ENCODE measurements at regions not wholly inside any gene's neighbourhood (a gene's known extent, or its start where the extent isn't known, plus 50 kb on each side); places are given as distances from the start of the nearest gene placed in this dataset.
"Not testable (repeated sequence)": the region's sequence is repeated elsewhere in the genome, so short reads cannot be mapped to it uniquely, and the experiment has no call there.

GRCh38 chr18:39360072-39360471 lies 1794.5 kb upstream of the CELF4 start:
- no peak for DNase-seq (ENCODE audit: low spot score)

- no peak for DNase-seq (ENCODE audit: low spot score)
Measured at GRCh38 chr18:39359636-39360035, 1794.0 kb upstream of the CELF4 start.

- no peak for DNase-seq (ENCODE audit: low spot score)
Measured at GRCh38 chr18:39350945-39351344, 1785.3 kb upstream of the CELF4 start.

GRCh38 chr18:39349801-39350200 lies 1784.2 kb upstream of the CELF4 start:
- no peak for DNase-seq (ENCODE audit: low spot score)

- DNase-seq (ENCODE audit: low spot score) = no peak
Measured at GRCh38 chr18:39348757-39349156, 1783.2 kb upstream of the CELF4 start.

- no peak for DNase-seq (ENCODE audit: low spot score)
Measured at GRCh38 chr18:39347701-39348100, 1782.1 kb upstream of the CELF4 start.

- DNase-seq (ENCODE audit: low spot score) = no peak
Measured at GRCh38 chr18:39346916-39347315, 1781.3 kb upstream of the CELF4 start.

- DNase-seq (ENCODE audit: low spot score) = no peak
Measured at GRCh38 chr18:39345321-39345720, 1779.7 kb upstream of the CELF4 start.

- no peak for DNase-seq (ENCODE audit: low spot score)
Measured at GRCh38 chr18:39344487-39344886, 1778.9 kb upstream of the CELF4 start.

- no peak for DNase-seq (ENCODE audit: low spot score)
Measured at GRCh38 chr18:39341129-39341528, 1775.5 kb upstream of the CELF4 start.

- DNase-seq (ENCODE audit: low spot score) = no peak
Measured at GRCh38 chr18:39340418-39340817, 1774.8 kb upstream of the CELF4 start.

- DNase-seq (ENCODE audit: low spot score) = no peak
Measured at GRCh38 chr18:39329496-39330275, 1764.1 kb upstream of the CELF4 start.

- no peak for DNase-seq (ENCODE audit: low spot score)
Measured at GRCh38 chr18:39326772-39327171, 1761.2 kb upstream of the CELF4 start.

GRCh38 chr18:39325973-39326372 lies 1760.4 kb upstream of the CELF4 start:
- DNase-seq (ENCODE audit: low spot score) = no peak

GRCh38 chr18:39319141-39319540 lies 1753.5 kb upstream of the CELF4 start:
- DNase-seq (ENCODE audit: low spot score) = no peak

- DNase-seq (ENCODE audit: low spot score) = no peak
Measured at GRCh38 chr18:39318462-39318861, 1752.9 kb upstream of the CELF4 start.

GRCh38 chr18:39318008-39318407 lies 1752.4 kb upstream of the CELF4 start:
- DNase-seq (ENCODE audit: low spot score) = no peak

GRCh38 chr18:39314595-39314994 lies 1749.0 kb upstream of the CELF4 start:
- no peak for DNase-seq (ENCODE audit: low spot score)

- DNase-seq (ENCODE audit: low spot score) = no peak
Measured at GRCh38 chr18:39313992-39314391, 1748.4 kb upstream of the CELF4 start.

GRCh38 chr18:39311111-39311712 lies 1745.6 kb upstream of the CELF4 start:
- DNase-seq (ENCODE audit: low spot score) = no peak

GRCh38 chr18:39308931-39309521 lies 1743.4 kb upstream of the CELF4 start:
- DNase-seq (ENCODE audit: low spot score) = not testable (repeated sequence)

- no peak for DNase-seq (ENCODE audit: low spot score)
Measured at GRCh38 chr18:39305766-39306165, 1740.2 kb upstream of the CELF4 start.

- DNase-seq (ENCODE audit: low spot score) = no peak
Measured at GRCh38 chr18:39302481-39302880, 1736.9 kb upstream of the CELF4 start.

Data from HuH-7.5 (cell line).